Osteocyte (in vitro differentiated cells): ENCODE measurements at regions not wholly inside any gene's neighbourhood (a gene's known extent, or its start where the extent isn't known, plus 50 kb on each side); places are given as distances from the start of the nearest gene placed in this dataset.
"Not testable (repeated sequence)": the region's sequence is repeated elsewhere in the genome, so short reads cannot be mapped to it uniquely, and the experiment has no call there.

Experiments used
- DNase-seq: peaks from one replicate; pipeline ENCODE4 v3.0.0; 2021; ENCODE audit warnings: mixed read lengths; ENCODE audit not compliant: unreplicated experiment; ENCODE audit errors: extremely low spot score
- H3K27ac Mint-ChIP-seq: one replicate; pipeline ENCODE4 v1.8.0; 2021; ENCODE audit warnings: mild to moderate bottlenecking, mixed read lengths; ENCODE audit not compliant: unreplicated experiment
- H3K27me3 Mint-ChIP-seq: one replicate; pipeline ENCODE4 v1.8.0; 2021; ENCODE audit warnings: mixed read lengths; ENCODE audit not compliant: unreplicated experiment
- H3K36me3 Mint-ChIP-seq: one replicate; pipeline ENCODE4 v1.8.0; 2021; ENCODE audit warnings: mixed read lengths; ENCODE audit not compliant: unreplicated experiment
- H3K4me1 Mint-ChIP-seq: one replicate; pipeline ENCODE4 v1.8.0; 2021; ENCODE audit warnings: mixed read lengths; ENCODE audit not compliant: unreplicated experiment
- H3K4me3 Mint-ChIP-seq: one replicate; pipeline ENCODE4 v1.8.0; 2021; ENCODE audit warnings: mild to moderate bottlenecking, moderate library complexity, mixed read lengths; ENCODE audit not compliant: unreplicated experiment
- H3K9me3 Mint-ChIP-seq: one replicate; pipeline ENCODE4 v1.8.0; 2021; ENCODE audit warnings: mixed read lengths; ENCODE audit not compliant: unreplicated experiment
- TF ChIP-seq, protein P1 (sequence below): fragments of 200-600 bp; sonication (generic); IDR thresholded peaks from 2 replicates; pipeline ENCODE4 v1.5.0; 2021; ENCODE audit warnings: antibody characterized with exemption, mild to moderate bottlenecking, moderate library complexity

DNA sequence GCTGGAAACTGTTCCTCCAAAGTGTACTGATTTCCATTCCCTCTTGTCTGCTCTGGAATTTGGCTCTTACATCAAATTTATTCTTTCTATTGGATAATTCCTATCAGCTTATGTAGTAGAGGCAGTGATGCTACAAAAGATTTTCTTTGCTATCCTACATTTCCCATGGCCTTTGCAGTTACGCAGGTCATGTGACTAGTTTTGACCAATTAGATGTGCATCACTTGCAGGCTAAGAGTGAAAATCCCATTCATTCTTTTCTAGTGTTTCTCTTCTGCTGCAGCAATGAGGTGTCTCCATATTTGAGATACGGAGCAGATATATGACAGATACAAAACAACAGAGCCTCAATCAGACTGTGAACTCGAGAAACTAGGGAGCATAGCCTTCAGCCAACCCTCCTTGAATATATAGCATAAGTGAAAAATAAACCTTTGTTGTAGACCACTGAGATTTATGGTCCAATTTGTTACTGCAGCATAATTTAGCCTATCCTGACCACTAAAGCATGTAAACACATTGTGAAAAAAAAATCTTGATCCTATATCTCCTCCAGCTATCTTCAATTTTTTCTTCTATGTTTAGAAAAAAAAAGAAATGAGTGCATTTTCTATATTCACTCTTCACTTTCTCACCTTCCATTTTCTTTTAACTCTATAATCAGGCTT is 102.0 kb downstream of the HNMT start:
- Mint-ChIP-seq H3K9me3 (no peaks in the 10 kb centered on the region), H3K27me3 (peaks cover 8% of the 10 kb centered on the region), H3K36me3 (no peaks in the 10 kb centered on the region), H3K4me3 (no peak overlapping the region), H3K27ac (no peak overlapping the region), H3K4me1 (no peaks in the 10 kb centered on the region)
- DNase-seq: no peak
- TF ChIP-seq, protein P1, sequence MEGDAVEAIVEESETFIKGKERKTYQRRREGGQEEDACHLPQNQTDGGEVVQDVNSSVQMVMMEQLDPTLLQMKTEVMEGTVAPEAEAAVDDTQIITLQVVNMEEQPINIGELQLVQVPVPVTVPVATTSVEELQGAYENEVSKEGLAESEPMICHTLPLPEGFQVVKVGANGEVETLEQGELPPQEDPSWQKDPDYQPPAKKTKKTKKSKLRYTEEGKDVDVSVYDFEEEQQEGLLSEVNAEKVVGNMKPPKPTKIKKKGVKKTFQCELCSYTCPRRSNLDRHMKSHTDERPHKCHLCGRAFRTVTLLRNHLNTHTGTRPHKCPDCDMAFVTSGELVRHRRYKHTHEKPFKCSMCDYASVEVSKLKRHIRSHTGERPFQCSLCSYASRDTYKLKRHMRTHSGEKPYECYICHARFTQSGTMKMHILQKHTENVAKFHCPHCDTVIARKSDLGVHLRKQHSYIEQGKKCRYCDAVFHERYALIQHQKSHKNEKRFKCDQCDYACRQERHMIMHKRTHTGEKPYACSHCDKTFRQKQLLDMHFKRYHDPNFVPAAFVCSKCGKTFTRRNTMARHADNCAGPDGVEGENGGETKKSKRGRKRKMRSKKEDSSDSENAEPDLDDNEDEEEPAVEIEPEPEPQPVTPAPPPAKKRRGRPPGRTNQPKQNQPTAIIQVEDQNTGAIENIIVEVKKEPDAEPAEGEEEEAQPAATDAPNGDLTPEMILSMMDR: no peak

DNA sequence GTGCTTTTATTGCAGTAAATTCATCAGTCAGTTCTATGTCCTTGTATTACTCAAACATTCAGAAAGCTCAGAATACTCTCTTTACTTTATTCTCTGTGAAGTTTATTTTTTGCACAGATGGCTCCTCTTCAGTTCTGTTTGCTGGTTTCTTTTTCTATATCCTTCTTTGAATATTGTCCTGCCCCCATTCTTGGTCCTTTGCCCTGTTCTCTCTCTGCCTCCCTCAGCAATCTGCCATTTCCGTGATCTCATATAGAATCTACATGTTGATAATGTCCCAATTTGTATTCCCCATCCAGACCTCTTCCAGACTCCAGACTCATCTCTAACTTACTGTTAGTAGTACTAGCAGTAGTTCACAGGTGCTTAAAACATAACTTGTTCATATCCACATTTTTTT is 102.6 kb downstream of the HNMT start:
- H3K27me3 Mint-ChIP-seq: peaks cover 8% of the 10 kb centered on the region
- peaks cover 1% of the 10 kb centered on the region for H3K4me1 Mint-ChIP-seq
- no peak for DNase-seq
- no peak overlapping the region for H3K4me3 Mint-ChIP-seq
- no peak overlapping the region for H3K27ac Mint-ChIP-seq
- TF ChIP-seq, protein P1: no peak
- H3K9me3 Mint-ChIP-seq: no peaks in the 10 kb centered on the region
- no peaks in the 10 kb centered on the region for H3K36me3 Mint-ChIP-seq

DNA sequence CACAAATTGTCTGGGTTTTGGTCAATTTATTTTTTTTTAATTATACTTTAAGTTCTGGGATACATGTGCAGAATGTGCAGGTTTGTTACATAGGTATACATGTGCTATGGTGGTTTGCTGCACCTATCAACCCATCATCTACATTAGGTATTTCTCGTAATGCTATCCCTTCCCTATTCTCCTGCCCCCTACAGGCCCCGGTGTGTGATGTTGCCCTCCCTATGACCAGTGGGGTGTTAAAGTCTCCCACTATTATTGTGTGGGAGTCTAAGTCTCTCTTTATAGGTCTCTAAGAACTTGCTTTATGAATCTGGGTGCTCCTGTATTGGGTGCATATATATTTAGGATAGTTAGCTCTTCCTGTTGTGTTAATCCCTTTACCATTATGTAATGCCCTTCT is 104.4 kb downstream of the HNMT start:
- not testable (repeated sequence) for H3K36me3 Mint-ChIP-seq, H3K4me1 Mint-ChIP-seq, H3K27me3 Mint-ChIP-seq, H3K9me3 Mint-ChIP-seq, DNase-seq, H3K27ac Mint-ChIP-seq, H3K4me3 Mint-ChIP-seq

DNA sequence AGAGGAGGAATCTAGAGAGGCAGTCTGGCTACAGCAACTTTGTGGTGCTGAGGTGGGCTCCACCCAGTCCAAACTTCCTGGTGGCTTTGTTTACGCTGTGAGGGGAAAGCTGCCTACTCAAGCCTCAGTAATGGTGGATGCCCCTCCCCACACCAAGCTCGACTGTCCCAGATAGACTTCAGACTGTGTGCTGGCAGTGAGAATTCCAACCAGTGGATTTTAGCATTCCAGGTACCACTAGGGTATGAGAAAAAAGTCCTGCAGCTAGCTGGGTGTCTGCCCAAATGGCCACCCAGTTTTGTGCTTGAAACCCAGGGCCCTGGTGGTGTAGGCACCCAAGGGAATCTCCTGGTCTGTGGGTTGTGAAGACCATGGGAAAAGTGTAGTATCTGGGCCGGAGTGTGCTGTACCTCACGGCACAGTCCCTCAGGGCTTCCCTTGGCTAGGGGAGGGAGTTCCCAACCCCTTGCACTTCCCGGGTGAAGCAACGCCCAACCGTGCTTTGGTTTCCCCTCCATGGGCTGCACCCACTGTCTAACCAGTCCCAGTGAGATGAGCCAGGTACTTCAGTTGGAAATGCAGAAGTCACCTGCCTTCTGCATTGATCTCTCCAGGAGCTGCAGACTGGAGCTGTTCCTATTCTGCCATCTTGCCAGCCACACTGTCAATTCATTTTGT is 106.9 kb downstream of the HNMT start:
- not testable (repeated sequence) for DNase-seq, H3K27ac Mint-ChIP-seq, H3K36me3 Mint-ChIP-seq, H3K4me3 Mint-ChIP-seq, H3K9me3 Mint-ChIP-seq, H3K4me1 Mint-ChIP-seq
- peaks cover 16% of the 10 kb centered on the region for H3K27me3 Mint-ChIP-seq

DNA sequence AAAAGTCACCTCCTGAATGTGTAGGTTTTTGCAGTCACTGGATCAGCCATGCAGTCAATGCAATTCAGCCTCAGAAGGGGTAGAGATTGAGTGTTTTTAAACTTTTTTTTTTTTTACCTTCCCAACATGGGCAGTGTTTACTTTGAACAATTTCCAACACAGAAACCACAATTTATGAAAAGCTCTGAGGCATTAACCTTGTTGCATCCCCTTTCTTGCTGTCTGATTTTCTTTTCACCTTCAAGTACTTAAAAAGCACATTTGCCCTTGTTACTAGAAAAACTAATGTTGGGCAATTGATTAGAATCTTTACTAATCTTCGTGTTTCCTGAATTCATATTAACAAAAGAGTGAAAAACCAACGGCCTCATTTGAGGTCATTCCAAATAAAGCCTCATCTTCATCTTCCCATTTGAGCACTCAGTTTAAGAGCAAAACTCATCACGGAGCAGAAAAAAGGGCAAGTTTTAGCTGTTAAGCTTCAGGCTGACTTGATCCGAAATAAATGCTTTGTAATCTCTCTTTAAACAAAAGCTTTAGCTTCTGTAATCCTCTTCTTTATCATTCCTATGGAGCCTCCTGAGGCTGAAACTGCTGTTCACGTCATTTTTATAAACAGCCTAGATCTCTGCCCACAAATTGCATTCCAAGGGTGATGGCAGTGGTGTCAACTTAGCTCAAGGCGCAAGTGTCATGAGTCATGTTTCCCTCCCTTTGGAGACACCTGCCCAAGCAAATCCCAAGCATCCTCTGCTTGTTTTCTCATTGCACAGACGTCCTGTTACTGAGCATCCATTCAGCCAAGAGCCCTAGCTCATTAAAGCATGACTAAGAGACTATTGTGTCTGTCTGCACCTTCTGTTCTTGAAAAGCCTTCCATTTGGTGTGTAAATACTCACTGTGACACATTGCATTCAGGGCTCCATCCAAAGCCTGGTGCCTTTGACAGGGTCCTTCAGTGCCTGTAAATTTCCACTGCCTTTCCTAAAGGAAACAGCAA is 107.7 kb downstream of the HNMT start:
- H3K4me3 Mint-ChIP-seq: no peak overlapping the region
- DNase-seq: no peak

More for the DNA sequence above, 107.7 kb downstream of the HNMT start:
- TF ChIP-seq, protein P1: no peak
- H3K36me3 Mint-ChIP-seq: no peaks in the 10 kb centered on the region
- H3K27me3 Mint-ChIP-seq: peaks cover 21% of the 10 kb centered on the region
- peaks cover 6% of the 10 kb centered on the region for H3K4me1 Mint-ChIP-seq
- H3K27ac Mint-ChIP-seq: no peak overlapping the region
- peaks cover 5% of the 10 kb centered on the region for H3K9me3 Mint-ChIP-seq
